ENCODE measurements at regions not wholly inside any gene's neighbourhood (a gene's known extent, or its start where the extent isn't known, plus 50 kb on each side); places are given as distances from the start of the nearest gene placed in this dataset.

DNA sequence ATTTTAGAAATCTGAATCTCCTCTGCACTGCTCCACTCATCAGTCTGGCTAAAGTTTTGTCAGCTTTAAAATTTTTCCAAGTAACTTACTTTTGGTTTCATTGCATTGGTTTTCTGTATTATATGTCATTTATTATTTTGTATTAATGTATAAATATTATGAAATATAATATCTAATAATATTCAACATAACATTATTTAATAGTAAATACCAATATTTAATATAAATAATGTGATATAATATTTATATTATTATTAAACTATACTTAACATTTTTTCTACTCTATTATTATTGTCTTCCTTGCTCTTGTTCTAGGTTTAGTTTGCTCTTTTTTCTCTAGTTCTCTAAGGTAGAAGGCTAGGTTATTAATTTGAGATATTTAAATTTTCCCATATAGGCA lies 512.1 kb downstream of the AACS start:
- H3K27me3 ChIP-seq (ENCODE audit: insufficient read depth, poor library complexity, severe bottlenecking): no peaks in the 10 kb centered on the region
- TF ChIP-seq SPI1 (IDR thresholded peaks at IDR 0.05; ENCODE audit: borderline replicate concordance, low read depth): no peak
- TF ChIP-seq POLR2AphosphoS5 (IDR thresholded peaks at IDR 0.05; ENCODE audit: low read depth): no peak
- TF ChIP-seq, protein P1, sequence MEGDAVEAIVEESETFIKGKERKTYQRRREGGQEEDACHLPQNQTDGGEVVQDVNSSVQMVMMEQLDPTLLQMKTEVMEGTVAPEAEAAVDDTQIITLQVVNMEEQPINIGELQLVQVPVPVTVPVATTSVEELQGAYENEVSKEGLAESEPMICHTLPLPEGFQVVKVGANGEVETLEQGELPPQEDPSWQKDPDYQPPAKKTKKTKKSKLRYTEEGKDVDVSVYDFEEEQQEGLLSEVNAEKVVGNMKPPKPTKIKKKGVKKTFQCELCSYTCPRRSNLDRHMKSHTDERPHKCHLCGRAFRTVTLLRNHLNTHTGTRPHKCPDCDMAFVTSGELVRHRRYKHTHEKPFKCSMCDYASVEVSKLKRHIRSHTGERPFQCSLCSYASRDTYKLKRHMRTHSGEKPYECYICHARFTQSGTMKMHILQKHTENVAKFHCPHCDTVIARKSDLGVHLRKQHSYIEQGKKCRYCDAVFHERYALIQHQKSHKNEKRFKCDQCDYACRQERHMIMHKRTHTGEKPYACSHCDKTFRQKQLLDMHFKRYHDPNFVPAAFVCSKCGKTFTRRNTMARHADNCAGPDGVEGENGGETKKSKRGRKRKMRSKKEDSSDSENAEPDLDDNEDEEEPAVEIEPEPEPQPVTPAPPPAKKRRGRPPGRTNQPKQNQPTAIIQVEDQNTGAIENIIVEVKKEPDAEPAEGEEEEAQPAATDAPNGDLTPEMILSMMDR (IDR thresholded peaks at IDR 0.05; ENCODE audit: insufficient read depth, low read length): no peak
- TF ChIP-seq GABPA (IDR thresholded peaks at IDR 0.05; ENCODE audit: low read depth): no peak
- TF ChIP-seq, protein P2, sequence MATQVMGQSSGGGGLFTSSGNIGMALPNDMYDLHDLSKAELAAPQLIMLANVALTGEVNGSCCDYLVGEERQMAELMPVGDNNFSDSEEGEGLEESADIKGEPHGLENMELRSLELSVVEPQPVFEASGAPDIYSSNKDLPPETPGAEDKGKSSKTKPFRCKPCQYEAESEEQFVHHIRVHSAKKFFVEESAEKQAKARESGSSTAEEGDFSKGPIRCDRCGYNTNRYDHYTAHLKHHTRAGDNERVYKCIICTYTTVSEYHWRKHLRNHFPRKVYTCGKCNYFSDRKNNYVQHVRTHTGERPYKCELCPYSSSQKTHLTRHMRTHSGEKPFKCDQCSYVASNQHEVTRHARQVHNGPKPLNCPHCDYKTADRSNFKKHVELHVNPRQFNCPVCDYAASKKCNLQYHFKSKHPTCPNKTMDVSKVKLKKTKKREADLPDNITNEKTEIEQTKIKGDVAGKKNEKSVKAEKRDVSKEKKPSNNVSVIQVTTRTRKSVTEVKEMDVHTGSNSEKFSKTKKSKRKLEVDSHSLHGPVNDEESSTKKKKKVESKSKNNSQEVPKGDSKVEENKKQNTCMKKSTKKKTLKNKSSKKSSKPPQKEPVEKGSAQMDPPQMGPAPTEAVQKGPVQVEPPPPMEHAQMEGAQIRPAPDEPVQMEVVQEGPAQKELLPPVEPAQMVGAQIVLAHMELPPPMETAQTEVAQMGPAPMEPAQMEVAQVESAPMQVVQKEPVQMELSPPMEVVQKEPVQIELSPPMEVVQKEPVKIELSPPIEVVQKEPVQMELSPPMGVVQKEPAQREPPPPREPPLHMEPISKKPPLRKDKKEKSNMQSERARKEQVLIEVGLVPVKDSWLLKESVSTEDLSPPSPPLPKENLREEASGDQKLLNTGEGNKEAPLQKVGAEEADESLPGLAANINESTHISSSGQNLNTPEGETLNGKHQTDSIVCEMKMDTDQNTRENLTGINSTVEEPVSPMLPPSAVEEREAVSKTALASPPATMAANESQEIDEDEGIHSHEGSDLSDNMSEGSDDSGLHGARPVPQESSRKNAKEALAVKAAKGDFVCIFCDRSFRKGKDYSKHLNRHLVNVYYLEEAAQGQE (IDR thresholded peaks at IDR 0.05; ENCODE audit: insufficient replicate concordance, low read depth): no peak
- DNase-seq (ENCODE audit: low read depth in 1 of 2, low spot score in 1 of 2): no peak
- no peak overlapping the region for H3K4me3 ChIP-seq (replicated peaks; ENCODE audit: insufficient read depth, low read length)
- H3K27ac ChIP-seq (replicated peaks): no peak overlapping the region

DNA sequence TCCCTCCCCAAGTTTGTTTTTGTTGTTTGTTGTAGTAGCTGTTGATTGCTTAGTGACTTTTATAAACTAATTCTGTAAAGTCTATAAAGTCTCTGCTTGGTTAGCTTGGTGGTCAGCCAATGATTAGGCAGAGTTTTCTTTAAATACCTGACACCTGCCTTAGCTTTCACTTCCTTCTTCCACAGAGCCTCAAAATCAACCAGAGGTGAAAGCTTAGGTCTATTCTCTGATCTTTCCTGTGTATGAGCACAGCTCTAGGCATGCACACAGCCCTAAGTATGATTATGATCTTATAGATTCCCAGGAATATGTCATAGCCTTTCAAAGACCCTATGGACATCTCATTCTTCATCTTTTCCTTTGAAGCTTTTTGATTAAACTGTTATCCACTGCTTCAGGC lies 514.7 kb downstream of the AACS start:
- TF ChIP-seq SPI1 (IDR thresholded peaks at IDR 0.05; ENCODE audit: borderline replicate concordance, low read depth) (no peak), GABPA (IDR thresholded peaks at IDR 0.05; ENCODE audit: low read depth) (no peak), POLR2AphosphoS5 (IDR thresholded peaks at IDR 0.05; ENCODE audit: low read depth) (no peak)
- TF ChIP-seq, protein P1 (IDR thresholded peaks at IDR 0.05; ENCODE audit: insufficient read depth, low read length): no peak
- TF ChIP-seq, protein P2 (IDR thresholded peaks at IDR 0.05; ENCODE audit: insufficient replicate concordance, low read depth): no peak
- no peak for DNase-seq (ENCODE audit: low read depth in 1 of 2, low spot score in 1 of 2)
- Histone ChIP-seq H3K4me3 (replicated peaks; ENCODE audit: insufficient read depth, low read length) (no peak overlapping the region), H3K27ac (replicated peaks) (no peak overlapping the region), H3K27me3 (ENCODE audit: insufficient read depth, poor library complexity, severe bottlenecking) (no peaks in the 10 kb centered on the region)

DNA sequence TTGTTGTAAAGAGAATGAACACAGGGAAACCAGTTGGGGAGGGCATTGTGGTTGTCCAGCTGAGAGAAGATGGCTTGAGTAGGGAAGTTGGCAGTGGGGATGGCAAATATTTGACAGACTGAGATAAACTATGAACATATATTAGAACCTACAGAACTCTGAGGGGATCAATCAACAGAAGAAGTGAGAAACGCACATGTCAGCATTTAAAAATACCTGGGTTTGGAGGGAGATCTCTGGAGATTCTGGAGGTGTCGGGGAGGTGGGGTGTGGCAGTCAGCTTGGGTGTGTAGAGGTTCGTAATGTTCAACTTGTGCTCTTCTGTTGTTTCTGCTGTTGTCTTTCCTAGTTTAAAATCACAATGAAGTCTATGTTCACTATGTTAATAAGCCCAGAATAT lies 517.8 kb downstream of the AACS start:
- H3K4me3 ChIP-seq (replicated peaks; ENCODE audit: insufficient read depth, low read length): no peak overlapping the region
- no peak for TF ChIP-seq GABPA (IDR thresholded peaks at IDR 0.05; ENCODE audit: low read depth)
- no peak for TF ChIP-seq SPI1 (IDR thresholded peaks at IDR 0.05; ENCODE audit: borderline replicate concordance, low read depth)
- TF ChIP-seq, protein P1 (IDR thresholded peaks at IDR 0.05; ENCODE audit: insufficient read depth, low read length): no peak
- TF ChIP-seq, protein P2 (IDR thresholded peaks at IDR 0.05; ENCODE audit: insufficient replicate concordance, low read depth): no peak
- TF ChIP-seq POLR2AphosphoS5 (IDR thresholded peaks at IDR 0.05; ENCODE audit: low read depth): no peak
- no peak overlapping the region for H3K27ac ChIP-seq (replicated peaks)
- DNase-seq (ENCODE audit: low read depth in 1 of 2, low spot score in 1 of 2): no peak
- H3K27me3 ChIP-seq (ENCODE audit: insufficient read depth, poor library complexity, severe bottlenecking): no peaks in the 10 kb centered on the region

Data from HL-60 (cell line).